HL-60 (cell line): ENCODE measurements at regions not wholly inside any gene's neighbourhood (a gene's known extent, or its start where the extent isn't known, plus 50 kb on each side); places are given as distances from the start of the nearest gene placed in this dataset.

Experiments used
- DNase-seq, 2 experiments: peaks; one replicate each; pipeline ENCODE4 v3.0.0-alpha.2; 2010 to 2020; ENCODE audit warnings: low read depth in 1 of 2, low spot score in 1 of 2
- H3K27ac ChIP-seq: fragments of 250-450 bp; sonication (Bioruptor Pico); replicated peaks from 2 replicates; pipeline ENCODE4 v1.5.1; 2020; ENCODE audit warnings: mild to moderate bottlenecking, moderate library complexity
- H3K27me3 ChIP-seq: fragments of 250-450 bp; sonication (Bioruptor Pico); 2 replicates; pipeline ENCODE4 v1.5.1; 2021; ENCODE audit warnings: mild to moderate bottlenecking, moderate library complexity; ENCODE audit not compliant: insufficient read depth, poor library complexity, severe bottlenecking
- H3K4me3 ChIP-seq: replicated peaks from 2 replicates; pipeline ENCODE4 v1.5.1; 2011; ENCODE audit warnings: mild to moderate bottlenecking, control low read depth, low read length; ENCODE audit not compliant: insufficient read depth
- GABPA ChIP-seq: IDR thresholded peaks from 2 replicates; pipeline ENCODE4 v1.6.1; 2012; ENCODE audit warnings: low read depth
- POLR2AphosphoS5 ChIP-seq: IDR thresholded peaks from 2 replicates; pipeline ENCODE4 v1.6.1; 2012; ENCODE audit warnings: low read depth
- SPI1 ChIP-seq: IDR thresholded peaks from 2 replicates; pipeline ENCODE4 v1.6.1; 2012; ENCODE audit warnings: low read depth, mild to moderate bottlenecking, borderline replicate concordance
- TF ChIP-seq, protein P1 (sequence below): IDR thresholded peaks from 2 replicates; pipeline ENCODE4 v1.6.1; 2012; ENCODE audit warnings: low read depth; ENCODE audit not compliant: insufficient replicate concordance
- TF ChIP-seq, protein P2 (sequence below): IDR thresholded peaks from one replicate; pipeline ENCODE4 v1.5.1; 2011; ENCODE audit warnings: low read length, control low read depth, inconsistent platforms; ENCODE audit not compliant: insufficient read depth

DNA sequence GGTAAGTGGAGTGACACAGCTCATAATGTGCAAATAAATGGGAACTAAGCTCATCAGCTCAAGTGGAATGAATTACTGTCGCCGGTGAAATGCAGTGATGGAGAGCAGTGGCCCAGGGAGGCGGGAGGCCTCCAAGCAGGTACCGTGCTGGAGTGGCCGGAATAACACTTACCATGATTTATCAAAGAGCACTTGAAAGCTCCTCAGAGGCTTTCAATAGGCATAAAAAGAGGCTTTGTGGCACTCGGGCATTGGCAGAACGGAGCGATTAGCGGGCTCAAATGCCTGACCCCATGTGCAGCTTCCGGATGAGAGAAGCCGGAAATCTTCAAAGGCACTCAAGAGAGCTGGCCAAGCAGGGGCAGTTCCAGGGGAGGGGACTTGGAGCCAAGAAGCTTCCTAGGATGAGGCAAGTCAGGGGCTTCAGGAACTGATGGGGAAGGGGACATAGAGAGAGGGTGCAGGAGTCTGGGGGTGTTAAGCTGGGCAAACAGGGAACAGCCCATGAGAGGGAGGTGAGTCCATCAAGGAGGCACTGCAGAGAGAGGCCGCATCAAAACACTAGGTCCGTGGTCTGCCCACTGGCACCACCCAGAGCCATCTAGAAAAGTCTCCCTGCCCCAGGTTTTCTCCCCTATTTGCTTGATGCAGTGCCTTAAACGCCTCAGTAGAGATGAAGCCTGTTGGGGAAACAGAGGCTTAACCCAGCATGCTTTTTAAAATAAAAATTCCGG lies 144.0 kb upstream of the IRX6 start:
- Histone ChIP-seq H3K4me3 (no peak overlapping the region), H3K27ac (no peak overlapping the region), H3K27me3 (peaks cover 5% of the 10 kb centered on the region)
- TF ChIP-seq, protein P1, sequence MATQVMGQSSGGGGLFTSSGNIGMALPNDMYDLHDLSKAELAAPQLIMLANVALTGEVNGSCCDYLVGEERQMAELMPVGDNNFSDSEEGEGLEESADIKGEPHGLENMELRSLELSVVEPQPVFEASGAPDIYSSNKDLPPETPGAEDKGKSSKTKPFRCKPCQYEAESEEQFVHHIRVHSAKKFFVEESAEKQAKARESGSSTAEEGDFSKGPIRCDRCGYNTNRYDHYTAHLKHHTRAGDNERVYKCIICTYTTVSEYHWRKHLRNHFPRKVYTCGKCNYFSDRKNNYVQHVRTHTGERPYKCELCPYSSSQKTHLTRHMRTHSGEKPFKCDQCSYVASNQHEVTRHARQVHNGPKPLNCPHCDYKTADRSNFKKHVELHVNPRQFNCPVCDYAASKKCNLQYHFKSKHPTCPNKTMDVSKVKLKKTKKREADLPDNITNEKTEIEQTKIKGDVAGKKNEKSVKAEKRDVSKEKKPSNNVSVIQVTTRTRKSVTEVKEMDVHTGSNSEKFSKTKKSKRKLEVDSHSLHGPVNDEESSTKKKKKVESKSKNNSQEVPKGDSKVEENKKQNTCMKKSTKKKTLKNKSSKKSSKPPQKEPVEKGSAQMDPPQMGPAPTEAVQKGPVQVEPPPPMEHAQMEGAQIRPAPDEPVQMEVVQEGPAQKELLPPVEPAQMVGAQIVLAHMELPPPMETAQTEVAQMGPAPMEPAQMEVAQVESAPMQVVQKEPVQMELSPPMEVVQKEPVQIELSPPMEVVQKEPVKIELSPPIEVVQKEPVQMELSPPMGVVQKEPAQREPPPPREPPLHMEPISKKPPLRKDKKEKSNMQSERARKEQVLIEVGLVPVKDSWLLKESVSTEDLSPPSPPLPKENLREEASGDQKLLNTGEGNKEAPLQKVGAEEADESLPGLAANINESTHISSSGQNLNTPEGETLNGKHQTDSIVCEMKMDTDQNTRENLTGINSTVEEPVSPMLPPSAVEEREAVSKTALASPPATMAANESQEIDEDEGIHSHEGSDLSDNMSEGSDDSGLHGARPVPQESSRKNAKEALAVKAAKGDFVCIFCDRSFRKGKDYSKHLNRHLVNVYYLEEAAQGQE = no peak
- no peak for TF ChIP-seq GABPA
- no peak for TF ChIP-seq SPI1
- no peak for TF ChIP-seq POLR2AphosphoS5
- TF ChIP-seq, protein P2, sequence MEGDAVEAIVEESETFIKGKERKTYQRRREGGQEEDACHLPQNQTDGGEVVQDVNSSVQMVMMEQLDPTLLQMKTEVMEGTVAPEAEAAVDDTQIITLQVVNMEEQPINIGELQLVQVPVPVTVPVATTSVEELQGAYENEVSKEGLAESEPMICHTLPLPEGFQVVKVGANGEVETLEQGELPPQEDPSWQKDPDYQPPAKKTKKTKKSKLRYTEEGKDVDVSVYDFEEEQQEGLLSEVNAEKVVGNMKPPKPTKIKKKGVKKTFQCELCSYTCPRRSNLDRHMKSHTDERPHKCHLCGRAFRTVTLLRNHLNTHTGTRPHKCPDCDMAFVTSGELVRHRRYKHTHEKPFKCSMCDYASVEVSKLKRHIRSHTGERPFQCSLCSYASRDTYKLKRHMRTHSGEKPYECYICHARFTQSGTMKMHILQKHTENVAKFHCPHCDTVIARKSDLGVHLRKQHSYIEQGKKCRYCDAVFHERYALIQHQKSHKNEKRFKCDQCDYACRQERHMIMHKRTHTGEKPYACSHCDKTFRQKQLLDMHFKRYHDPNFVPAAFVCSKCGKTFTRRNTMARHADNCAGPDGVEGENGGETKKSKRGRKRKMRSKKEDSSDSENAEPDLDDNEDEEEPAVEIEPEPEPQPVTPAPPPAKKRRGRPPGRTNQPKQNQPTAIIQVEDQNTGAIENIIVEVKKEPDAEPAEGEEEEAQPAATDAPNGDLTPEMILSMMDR = no peak
- no peak for DNase-seq

DNA sequence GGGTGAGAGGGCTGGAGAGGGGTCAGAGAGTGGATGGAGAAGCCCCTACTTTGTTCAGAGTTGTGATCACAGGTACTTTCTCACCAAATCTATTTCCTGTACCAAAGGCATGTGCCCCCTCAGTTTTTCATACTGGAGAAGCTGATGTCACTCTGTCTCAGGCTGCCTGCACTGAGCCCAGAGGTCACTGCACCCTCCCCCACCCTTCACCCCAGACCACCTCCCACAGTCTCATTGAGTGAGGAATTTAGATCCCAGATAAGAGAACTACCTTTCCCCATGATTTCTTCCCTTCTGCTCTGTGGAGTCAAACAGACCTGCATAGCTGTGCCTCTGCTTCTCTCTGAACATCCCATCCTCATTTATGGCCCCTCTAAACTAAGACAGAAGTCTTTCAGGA lies 140.0 kb upstream of the IRX6 start:
- Histone ChIP-seq H3K27me3 (peaks cover 5% of the 10 kb centered on the region), H3K27ac (no peak overlapping the region), H3K4me3 (no peak overlapping the region)
- TF ChIP-seq SPI1 (no peak), POLR2AphosphoS5 (no peak), GABPA (no peak)
- TF ChIP-seq, protein P2 = no peak
- TF ChIP-seq, protein P1 = no peak
- no peak for DNase-seq

DNA sequence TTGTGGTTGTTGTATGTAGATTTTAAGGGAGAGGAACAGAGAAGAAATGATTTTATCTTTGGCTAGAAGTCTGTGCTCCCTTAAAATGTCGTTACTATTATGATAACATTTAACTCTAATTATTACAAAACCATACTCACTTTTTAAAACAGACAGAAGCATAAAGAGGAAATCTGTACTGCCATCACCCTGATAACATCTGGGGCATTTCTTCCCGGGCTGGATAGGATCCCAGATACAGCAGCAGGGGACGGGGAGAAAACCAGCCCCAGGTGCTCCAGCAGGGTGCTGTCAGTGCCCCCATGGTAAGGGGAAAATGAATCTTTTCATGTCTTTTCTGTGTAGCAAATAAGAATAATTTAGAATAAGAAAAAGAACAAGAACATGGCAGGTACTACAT lies 139.4 kb upstream of the IRX6 start:
- Histone ChIP-seq H3K4me3 (no peak overlapping the region), H3K27me3 (peaks cover 5% of the 10 kb centered on the region), H3K27ac (no peak overlapping the region)
- TF ChIP-seq, protein P2 = no peak
- TF ChIP-seq SPI1 (no peak), POLR2AphosphoS5 (no peak), GABPA (no peak)
- TF ChIP-seq, protein P1 = no peak
- no peak for DNase-seq
